ENCODE measurements at regions not wholly inside any gene's neighbourhood (a gene's known extent, or its start where the extent isn't known, plus 50 kb on each side); places are given as distances from the start of the nearest gene placed in this dataset.

DNA sequence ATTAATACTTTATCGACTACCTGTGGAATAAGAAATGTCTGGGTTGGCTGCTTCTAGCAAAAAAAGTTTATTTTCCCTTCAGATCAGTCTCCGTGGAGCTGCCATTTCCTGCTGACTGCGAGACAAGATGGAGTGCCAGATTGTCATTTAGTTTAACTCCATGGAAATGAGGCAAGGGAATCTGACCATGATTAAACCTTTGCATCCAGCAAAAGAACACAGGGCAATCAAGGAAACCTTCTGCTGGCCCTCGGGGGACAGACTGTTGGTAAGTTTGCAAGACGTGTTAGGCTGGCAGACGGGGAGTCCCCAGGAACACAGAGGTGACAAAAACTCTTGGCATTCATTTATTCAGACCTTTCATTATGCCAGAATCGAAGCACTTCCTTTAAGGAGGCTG, 52.2 kb upstream of the SPACA1 start:
- no peak for DNase-seq (ENCODE audit: low spot score)

DNA sequence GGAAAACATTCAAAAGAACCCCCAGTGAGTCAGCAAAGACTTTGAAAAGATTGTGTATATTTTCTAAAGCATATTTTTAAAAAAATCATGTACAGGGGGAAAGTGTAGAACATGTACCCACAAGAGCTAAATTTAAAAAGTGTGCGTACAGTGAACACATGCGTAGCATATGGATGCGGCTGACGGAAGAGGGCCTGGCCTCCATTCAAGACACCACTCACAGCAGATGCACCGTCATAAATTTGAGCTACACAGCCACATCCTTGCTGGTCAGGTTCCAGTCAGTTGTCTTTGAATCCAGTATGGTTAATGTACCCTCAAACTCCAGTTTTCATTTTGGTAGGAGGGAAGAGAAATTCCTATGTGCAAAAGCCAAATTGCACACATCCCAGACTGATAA, 54.3 kb upstream of the SPACA1 start:
- DNase-seq (ENCODE audit: low spot score), result no peak

DNA sequence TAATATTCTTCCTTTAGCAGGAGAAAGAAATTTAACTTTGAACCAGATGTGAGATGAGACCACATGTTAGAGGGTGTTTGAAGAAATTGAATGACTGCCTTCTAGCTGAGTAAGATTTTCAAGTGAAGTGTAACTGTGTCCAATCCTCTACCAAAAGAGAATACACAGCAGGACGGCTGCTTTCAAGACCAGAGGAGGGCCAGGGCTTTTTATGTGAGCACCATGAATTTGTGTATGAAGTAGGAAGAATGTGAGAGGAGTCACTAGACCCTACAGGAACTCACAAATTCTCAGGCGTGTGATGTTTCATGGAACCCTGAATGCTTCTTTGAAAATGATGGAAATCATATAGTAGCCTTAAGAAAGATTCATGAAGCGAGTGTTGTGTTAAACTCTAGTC, 56.8 kb upstream of the SPACA1 start:
- no peak for DNase-seq (ENCODE audit: low spot score)

DNA sequence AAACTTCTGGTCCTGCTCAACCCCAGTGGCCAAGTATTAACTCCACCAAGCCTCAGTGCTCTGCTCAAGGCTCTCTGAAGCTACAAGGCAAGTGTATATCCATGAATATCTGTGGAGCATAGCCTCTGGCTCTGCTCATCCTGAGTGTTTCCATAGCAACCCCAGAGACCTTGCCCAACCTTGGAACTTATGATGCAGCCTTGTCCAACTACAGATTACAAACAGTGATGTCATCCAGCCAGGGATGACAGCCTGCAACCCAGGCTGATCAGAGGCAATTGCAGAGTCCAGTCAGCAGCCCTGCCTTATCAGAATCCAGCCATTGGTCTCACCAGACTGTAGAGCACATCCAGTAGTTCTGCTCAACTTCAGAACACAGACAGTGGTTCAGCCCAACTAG, 65.5 kb upstream of the SPACA1 start:
- no peak for DNase-seq (ENCODE audit: low spot score)

DNA sequence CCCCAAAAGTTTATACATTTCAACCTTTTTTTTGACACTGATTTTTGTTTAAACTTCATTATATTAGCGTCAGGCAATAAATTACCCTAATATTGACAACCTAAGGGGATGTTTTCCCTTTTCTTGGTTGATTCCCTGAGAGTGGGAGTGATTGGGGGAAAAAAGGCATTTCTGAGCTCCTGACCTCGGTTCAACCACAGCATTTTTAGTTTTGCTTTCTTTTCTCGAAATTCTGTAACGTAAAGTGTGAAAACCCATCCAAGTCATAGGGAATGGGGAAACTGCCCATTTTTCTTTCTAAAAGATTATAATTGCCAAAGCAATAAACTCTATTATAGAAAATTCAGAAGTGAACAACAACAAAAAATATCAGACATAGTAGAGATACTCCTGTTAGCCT, 67.9 kb upstream of the SPACA1 start:
- DNase-seq (ENCODE audit: low spot score), result no peak

DNA sequence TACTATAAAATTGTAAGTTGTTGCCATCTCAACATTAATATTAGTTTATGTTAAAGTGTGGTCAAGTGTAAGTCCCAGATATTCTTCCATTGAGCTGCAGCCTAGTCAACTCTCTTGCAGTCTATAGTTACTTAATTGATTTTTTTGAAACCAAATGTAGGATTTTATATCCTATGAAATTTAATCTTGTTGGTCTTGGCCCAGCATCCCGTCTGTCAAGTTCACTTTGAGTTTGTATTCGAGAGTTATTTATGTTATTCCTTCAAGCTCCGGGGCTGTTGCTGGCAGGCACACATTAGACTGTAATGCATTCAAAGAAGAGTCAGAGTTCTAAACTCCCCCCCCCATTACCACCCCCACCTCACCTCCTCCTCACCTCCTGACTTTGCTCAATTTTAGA, 71.0 kb upstream of the SPACA1 start:
- DNase-seq (ENCODE audit: low spot score), result no peak

DNA sequence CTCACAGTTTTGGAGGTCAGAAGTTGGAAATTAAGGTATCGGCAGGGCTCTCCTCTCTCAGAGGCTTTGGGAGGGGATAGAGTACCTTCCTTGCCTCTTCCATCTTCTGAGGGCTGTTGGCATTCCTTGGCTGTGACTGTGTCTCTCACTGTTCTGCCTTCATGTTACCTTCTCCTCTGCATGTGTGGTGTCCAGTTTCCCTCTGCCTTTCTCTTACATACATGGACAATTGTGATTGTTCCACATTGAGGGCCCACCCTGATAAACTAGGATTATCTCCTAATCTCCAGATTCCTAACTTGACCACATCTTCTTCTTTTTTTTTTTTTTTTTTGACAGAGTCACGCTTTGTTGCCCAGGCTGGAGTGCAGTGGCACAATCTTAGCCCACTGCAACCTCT, 72.1 kb upstream of the SPACA1 start:
- no peak for DNase-seq (ENCODE audit: low spot score)

DNA sequence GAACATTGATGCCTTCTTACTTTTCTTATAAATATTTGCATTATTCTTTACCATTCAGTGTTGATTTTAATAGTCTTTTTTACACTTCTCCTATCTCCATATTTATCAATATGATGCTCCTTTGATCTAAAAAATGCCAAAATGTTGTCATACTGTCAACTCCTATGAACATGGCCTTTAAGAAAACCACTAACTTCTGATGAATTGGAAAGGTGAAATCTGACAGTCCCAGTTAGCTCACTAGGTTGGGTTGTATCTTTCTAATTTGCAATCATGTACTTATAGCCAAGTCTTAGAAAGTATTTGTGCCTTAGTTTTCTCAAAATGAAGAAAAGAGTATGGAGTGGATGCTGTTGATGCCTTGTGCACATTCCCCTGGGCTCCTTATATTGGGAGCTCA, 75.4 kb upstream of the SPACA1 start:
- no peak for DNase-seq (ENCODE audit: low spot score)

DNA sequence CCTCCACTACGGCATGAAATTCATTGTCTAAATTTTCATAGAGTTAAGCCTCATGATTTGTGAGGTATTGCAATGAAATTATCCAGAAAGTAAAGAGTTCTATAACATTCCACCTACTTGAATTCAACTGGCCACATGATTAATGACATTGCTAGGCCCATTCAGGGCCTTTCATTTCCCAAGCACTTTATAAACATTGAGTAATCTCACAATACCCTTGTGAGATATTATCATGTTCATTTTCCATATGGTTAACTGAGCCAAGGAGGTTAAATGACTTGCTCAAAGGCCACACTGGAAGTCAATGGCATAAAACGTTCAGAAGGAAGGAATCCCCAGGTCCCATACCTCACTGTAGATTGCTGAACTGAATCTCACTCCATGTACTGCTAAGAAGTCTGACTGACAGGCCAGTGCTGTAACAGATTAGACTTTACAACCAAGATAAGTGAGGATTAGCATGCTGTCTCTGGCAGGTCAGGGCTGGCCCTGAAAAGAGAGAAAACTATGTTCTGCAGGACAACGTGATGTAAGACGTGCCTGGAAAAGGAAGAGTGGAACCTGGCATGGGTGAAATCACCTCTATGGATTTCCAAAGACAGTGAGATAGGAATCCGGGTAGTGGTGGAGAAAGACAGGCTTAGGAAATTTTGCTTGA, 75.9 kb upstream of the SPACA1 start:
- no peak for DNase-seq (ENCODE audit: low spot score)

DNA sequence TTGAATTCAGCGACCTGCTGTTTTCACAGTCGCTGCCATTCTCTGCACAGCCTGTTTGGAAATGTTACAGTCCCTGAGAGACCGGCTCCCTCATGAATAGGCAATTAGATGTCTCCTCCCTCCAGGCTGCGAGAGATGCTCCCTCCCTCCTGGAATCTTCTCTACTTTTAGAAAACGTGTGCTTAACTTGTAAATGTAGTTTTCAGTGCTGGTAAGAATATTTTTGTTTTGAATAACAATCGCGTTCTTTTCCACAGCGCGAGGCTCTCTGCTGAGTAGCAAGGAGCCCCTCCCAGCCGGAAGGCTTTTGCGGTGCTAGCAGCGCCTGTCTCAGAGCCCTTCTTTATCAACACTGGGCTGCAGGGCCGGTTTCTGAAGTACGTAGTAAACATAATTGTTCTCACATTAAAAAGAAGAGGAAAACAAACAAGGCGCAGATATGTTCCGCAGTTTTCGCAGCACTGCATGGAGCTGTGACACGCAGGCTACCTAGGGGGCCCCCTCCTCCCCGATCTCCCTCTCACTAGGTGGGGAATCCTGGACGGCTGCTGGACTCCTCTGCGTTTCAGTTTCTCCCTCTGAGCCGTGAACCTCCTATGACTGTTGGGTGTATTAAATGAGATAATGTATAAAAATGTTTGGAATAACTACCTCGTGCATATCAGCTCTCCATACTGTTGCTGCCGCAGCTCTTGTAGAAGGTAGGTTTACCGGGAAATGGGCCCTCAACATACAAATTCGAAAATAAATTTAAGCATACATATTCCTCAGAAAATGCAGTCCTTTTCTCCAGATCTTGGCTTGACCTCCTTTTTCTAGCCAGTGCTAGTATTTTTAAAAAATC, 79.0 kb upstream of the SPACA1 start:
- no peak for DNase-seq (ENCODE audit: low spot score)

DNA sequence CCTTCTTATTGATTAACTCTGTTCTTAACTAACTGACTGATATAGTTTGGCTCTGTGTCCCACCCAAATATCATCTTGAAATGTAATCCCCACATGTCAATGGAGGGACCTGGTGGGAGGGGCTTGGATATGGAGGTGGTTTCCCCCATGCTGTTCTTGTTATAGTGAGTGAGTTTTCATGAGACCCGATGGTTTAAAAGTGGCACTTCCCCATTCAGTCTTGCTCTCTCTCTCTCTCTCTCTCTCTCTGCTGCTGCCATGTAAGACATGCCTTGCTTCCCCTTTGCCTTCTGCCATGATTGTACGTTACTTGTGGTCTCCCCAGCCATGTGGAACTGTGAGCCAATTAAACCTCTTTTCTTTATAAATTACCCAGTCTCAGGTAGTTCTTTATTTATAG, 81.8 kb upstream of the SPACA1 start:
- DNase-seq (ENCODE audit: low spot score), result no peak

DNA sequence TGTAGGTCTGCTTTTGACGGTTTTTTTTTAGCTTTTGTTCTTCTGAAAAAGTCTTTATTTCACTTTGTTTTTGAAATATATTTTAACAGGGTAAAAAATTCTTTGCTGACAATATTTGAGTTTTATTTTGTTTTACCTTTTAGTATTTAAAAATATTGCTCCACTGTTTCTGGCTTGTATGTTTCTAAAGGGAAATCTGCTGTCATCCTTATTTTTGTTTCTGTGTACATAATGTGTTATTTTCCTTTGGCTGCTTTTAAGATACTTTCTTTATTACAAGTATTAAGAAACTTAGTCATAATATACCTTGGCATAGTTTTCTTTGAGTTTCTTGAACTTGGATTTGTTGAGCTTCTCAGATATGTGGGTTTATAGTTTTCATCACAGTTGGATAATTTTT, 88.6 kb upstream of the SPACA1 start:
- no peak for DNase-seq (ENCODE audit: low spot score)

DNA sequence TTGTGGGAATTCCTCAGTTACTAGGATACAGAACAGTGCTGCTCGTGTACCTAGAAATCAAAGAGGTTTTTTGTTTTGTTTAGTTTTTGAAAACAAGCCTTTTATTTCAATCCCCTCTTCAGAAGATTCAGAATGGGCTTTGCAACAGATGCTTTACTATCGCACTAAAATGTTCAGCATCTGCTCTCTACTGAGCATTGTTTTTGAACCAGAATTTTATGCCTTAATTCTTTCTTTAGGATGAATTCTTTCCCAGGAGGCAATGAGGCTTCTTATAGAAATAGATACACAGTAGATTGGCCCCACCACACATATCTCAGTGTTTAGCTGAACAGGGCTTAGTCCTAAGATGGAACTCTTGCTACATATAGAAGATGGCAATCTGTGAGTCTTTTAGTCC, 95.9 kb upstream of the SPACA1 start:
- DNase-seq (ENCODE audit: low spot score), result no peak

DNA sequence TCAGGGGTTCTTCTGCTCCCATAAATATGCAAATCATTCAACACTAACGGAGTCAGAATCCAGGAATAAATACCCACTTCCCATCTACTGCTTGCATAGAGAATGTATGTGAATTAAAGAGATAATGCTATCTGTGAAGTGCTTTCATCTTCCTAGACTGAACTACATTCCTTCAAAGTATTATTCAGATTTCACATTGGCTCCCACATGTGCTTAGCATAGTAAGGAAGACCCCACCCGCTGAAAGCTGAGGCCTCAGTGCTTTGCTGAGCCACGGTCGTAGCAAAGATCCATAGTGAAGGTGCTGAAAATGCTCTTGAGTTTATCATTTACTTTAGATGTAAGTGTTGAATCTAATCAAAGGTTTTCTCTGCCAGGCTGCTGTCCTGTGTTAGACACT, 97.0 kb upstream of the SPACA1 start:
- DNase-seq (ENCODE audit: low spot score), result no peak

DNA sequence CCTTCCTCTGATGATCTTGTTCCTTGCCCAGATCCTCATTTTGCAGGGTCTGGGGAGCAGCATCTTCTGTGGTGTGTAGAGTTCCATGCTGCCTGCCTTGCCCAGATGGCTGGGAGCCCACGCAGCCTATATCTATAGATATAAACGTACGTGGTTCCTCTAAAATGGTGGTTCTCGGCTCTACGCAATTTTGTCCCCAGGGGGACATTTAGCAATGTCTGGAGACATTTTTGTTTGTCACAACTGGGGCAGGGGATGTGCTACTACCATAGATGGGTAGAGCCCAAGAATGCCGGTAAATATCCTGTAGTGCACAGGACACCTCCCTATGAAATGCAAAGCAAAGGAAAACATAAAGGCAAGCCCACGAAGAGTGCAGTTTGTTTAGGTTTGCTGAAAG, 98.4 kb upstream of the SPACA1 start:
- DNase-seq (ENCODE audit: low spot score), result no peak

DNA sequence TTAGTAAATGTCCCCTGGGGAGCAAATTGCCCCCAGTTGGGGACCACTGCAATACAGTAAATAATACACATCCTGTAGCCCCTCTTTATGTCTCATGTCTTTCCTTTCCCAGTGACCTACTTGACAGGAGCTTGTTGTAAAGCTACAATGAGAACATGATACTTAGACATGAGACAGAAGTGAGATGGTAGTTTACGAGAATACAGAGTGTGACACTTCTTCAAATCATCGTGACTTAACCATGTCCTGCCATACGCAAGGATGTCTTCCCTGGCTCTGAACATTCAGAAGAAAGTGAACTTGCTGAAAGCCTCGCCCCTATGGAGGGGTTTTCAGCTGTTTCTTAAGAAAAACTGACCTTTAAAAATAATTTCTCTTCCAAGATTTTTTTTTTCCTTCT, 101.0 kb upstream of the SPACA1 start:
- DNase-seq (ENCODE audit: low spot score), result no peak

DNA sequence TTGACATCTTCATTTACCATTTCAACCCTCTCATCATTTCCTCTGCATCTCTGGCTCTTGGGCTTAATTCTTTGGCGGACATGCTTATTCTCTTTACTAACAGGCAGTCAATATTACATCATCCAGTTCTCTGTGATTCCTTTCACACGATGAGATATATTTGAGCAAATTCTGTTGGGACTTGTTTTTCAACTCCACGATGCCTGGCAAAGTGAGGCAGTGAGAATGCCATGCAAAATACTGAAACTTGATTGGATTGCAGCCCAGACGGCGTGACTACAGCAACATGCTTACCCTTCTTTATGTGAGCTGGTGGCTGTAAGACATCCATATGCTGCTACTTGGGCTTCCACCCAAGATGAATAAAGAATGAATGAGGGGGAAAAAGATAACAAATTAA, 101.7 kb upstream of the SPACA1 start:
- no peak for DNase-seq (ENCODE audit: low spot score)

DNA sequence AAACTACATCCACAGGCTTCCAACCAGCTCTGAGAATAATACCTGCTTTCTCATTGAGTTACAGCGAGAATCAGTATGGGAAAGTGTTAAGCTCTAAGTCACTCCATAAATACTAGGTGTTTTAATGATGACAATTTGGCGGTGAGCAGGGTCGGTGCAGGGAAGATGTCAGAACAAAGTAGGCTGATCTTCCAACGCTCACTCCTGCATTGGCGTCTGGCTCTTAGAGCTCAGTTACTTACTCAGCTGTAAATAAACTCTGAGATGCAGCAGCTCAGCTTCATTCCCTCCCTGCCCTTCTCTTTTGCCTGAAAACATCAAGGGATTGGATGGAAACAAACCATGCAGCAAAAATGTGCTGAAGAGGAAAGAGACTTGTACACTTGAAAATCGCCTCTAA, 102.5 kb upstream of the SPACA1 start:
- DNase-seq (ENCODE audit: low spot score), result no peak

DNA sequence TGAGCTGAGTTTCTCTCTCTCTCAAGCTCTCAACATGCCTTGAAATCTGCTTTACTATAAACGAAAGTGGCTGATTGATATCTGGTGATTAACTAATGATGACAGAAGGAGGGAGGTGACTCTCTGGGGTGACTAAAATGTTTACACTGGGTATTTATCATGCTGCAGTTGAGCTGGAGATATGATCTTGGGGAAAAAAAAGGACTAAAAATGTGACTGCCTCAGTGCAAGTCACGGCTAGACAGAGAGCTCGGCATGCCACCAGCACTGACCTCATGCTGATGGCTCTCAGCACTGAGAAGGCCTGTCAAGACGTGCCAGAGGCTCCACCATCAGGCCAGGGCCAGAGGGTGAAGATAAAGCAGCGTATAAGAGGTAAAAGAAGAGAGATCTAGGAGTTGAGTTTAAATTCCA, 103.1 kb upstream of the SPACA1 start:
- DNase-seq (ENCODE audit: low spot score), result peak; percentile 35

DNA sequence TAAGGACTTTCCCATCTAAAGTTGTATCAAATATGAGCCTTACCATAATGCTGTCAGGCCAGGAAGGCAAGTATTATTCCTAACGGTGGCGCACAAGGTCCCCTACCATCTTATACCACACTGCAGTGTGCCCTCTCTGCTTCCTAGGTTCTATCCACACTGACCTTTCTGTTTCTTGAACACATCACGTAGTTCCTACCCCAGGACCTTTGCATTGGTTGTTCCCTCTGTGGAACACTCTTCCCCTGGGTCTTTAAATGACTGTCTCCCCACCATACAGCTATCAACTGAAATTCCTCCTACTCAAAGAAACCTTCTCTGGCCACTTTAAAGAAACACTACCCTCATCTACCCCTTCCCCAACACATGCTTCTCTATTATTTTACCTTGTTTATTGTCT, 104.5 kb upstream of the SPACA1 start:
- no peak for DNase-seq (ENCODE audit: low spot score)

DNA sequence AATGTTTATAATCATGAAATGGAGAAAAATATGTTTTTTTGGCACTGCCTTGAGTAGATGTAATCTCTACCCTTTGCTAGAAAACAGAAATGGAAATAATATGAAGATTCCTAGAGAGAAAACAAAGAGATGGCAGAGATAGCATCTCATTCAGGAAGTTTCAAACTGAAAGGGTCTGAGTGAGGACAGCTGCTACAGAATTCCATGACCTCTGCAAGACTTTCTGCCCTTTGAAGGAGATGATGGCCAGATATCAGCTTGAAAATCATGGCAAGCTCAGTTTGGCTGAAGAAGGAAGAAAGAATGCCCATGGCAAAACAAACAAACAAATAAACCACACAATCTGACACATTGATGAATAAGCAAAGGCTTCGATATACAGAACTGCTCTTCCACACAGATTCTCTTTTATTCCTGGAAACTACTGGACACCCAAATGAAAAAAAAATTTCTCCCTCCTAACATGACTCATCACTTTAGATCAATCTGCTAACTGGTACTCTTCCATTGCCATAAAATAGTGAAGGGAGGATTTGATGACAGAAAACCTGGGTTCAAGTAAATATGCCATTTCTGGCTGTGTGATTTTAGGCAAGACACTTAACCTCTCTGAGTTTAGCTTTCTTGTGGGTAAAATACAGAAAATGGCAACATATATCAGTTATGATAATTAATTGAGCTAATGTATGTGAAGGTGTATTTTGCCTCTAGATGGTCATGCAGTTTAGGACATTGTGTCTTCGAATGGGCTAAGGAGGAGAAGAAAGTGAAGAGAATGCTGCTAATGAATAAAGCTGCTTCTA, 105.9 kb upstream of the SPACA1 start:
- no peak for DNase-seq (ENCODE audit: low spot score)

DNA sequence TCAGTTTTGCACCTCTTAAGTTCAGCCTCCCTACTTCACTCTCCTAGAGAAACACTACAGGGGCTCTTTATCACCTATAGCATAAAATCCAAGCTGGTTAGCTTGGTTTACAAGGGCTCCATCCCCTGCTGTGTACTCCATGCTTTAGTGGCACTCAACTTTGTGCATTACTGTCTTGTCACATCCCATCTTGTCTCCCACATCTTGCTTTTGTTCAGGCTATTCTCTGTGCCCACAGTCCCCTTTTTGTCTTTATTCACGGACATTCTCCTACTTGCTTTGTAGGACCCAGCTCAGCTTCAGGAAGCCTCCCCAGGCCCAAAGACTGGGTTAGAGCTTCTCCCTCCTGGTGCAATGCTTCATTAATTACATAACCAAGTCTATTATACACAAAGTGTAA, 107.9 kb upstream of the SPACA1 start:
- DNase-seq (ENCODE audit: low spot score), result no peak

DNA sequence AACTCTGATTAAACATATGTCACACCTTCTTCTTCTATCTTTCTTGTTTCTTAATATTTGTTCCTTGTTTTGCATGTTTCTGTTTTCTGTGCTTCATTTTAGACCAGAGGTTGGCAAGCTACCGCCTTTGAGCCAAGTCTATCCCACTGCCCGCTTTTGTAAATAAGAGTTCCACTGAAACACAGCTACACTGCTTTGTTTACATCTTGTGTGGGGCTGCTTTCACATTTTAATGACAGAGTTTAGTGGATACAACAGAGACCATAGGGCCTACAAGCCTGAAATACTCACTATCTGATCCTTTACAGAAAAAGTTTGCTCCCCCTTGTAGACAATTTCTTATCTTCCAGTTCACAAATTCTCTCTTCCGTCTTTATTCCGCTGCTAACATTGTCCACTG, 109.4 kb upstream of the SPACA1 start:
- no peak for DNase-seq (ENCODE audit: low spot score)
